HS-5 (cell line): ENCODE measurements at regions not wholly inside any gene's neighbourhood (a gene's known extent, or its start where the extent isn't known, plus 50 kb on each side); places are given as distances from the start of the nearest gene placed in this dataset.
"Not testable (repeated sequence)": the region's sequence is repeated elsewhere in the genome, so short reads cannot be mapped to it uniquely, and the experiment has no call there.

ENCODE experiments used
- DNase-seq: peaks from one replicate; pipeline ENCODE4 v3.0.0-alpha.2; 2012; ENCODE audit warnings: low read depth

DNA sequence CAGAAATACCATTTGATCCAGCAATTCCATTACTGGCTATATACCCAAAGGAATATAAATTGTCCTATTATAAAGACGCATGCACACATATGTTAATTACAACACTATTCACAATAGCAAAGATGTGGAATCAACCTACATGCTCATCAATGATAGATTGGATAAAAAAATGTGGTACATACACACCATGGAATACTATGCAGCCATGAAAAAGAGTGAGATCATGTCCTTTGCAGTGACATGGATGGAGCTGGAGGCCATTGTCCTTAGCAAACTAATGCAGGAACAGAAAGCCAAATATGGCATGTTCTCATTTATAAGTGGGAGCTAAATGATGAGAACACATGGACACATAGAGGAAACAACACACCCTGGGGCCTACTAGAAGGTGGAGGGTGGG lies 78.3 kb upstream of the EED start:
- DNase-seq, result not testable (repeated sequence)

DNA sequence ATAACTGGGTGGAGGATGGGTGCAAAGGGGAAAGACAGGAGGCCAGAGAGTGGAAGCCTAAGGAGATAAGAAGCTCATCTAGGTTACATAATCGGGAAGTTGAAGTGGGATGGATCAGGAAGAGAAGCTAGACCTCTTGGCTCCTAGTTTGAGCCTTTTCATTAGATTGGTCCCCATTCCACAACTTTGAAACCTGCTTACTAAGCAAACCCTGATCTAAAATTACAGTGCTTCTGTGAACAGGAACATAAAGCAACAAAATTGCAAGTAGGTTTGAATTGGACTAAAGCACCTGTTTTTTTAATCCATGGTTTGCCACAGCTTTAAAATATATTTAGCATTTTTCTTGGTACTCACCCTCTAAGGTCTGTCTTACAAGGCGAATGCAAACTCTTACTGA lies 80.4 kb upstream of the EED start:
- no peak for DNase-seq

DNA sequence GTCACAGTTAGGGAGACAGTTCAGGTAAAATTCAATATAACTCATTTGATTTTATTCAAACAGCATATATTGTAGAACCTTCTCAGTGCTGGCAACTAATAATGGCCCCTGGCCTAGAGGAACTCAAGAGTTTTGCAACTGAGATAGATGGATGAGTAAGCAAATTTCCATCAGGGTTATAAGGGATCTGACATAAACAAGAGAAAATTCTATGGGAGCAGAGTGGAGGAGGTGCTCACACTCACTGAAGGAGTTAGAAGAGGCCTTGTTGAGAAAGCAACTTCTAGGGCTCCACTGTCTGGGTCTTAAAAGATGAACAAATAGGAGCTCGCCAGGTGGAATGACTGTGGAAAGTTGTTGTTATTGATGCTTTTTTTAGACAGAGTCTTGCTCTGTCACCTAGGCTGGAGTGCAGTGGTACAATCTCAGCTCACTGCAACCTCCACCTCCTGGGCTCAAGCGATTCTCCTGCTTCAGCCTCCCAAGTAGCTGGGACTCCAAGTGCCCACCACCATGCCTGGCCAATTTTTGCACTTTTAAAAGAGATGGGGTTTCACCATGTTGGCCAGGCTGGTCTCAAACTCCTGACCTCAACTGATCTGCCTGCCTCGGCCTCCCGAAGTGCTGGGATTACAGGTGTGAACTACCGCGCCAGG lies 81.2 kb upstream of the EED start:
- DNase-seq, result not testable (repeated sequence)

DNA sequence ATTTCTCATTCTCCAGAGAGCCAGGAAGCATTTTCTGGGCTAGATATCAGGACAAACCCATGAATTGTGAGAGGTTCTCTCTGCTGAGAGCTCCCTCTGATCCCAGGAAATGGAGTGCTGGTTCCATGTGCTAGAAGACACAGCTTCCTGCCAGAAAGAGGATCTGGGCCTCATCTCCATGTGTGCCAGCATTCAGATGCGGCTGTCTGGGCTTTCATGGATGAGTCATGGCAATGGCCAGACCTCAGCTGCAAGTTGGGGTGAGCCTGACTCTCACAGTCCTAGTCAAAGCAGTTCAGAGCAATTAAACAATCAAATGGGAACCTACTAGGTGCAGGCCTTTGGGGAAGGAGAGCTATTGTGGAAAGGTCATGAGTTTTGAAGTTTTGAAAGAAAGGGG lies 82.3 kb upstream of the EED start:
- peak; percentile 60 for DNase-seq

DNA sequence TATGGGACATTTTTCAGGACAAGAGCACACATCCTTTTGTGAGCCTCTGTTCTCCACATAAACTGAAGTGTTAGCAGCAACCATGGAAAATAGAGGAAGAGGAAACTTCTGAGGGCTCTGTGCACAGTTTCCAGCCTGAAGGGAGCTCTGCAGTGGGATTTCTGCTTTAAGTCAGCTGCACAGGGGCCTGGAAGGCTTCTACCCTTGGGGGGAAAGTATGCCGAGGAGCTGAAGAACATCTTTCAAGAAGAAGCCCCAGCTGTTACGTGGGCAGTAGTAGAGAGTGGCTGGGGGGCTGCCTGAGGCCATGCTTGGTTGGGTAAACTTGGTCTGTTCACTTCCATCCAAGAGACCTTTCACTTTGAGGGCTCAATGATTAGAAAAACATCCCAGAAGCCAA lies 82.7 kb upstream of the EED start:
- no peak for DNase-seq

DNA sequence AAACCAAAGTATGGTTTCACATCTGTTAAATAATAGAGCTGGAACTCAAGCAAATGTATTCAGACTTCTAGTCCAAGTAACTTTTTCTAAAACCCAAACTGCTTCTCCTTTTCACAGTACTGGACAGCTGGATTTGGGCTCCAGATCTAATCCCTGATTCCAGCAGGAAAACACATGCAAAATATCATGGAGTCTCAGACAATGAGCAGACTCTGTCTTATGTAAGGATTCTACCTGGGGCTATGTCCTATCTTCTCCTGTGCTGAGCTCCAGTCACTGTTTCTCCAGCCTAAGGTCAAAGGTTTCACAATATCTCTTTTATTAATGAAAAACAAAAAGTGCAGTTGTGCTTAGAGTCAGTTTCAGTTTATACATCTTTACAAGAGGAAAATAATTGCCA lies 83.2 kb upstream of the EED start:
- no peak for DNase-seq

DNA sequence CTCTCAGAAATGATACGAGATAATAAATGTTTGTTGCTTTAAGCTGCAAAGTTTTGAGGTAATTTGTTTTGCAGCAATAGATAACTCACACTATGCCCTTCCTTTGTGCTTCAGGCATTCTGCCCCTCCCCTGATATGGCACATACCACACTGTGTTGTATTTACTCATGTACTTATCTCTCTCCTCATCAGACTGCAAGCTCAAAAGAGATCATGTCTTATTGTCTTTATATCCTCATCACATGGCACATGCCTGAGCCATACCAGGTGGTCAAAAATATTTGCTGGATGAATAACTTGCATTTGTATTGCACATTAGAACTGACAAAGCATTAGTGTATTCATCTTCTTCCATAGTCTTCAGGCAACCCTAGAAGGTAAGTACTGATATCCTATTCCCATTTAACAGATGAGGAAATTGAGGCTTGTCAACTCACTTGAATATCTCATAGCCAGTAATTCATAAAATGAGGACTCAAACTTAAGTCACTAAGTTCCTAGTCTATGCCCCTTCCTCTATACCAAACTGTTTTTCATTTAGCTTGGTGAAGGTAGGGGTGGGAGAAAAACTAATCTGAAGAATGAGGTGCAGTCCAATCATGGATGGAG lies 83.9 kb upstream of the EED start:
- DNase-seq, result peak; percentile 65

DNA sequence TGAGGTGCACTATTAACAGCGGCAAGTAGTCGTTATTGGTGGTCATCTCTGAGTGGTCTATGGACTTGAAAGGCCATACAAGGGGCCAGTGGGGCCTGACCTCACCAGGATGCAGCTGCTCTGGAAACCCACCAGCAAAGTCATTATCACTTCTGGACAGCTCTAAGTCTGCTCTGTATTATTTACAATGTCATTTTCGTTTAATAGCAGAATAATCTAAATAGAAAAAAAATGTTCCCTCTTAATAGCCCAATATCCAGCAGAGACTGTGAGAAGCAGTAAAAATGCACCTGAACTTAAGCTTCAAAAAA lies 85.0 kb upstream of the EED start:
- DNase-seq, result no peak

DNA sequence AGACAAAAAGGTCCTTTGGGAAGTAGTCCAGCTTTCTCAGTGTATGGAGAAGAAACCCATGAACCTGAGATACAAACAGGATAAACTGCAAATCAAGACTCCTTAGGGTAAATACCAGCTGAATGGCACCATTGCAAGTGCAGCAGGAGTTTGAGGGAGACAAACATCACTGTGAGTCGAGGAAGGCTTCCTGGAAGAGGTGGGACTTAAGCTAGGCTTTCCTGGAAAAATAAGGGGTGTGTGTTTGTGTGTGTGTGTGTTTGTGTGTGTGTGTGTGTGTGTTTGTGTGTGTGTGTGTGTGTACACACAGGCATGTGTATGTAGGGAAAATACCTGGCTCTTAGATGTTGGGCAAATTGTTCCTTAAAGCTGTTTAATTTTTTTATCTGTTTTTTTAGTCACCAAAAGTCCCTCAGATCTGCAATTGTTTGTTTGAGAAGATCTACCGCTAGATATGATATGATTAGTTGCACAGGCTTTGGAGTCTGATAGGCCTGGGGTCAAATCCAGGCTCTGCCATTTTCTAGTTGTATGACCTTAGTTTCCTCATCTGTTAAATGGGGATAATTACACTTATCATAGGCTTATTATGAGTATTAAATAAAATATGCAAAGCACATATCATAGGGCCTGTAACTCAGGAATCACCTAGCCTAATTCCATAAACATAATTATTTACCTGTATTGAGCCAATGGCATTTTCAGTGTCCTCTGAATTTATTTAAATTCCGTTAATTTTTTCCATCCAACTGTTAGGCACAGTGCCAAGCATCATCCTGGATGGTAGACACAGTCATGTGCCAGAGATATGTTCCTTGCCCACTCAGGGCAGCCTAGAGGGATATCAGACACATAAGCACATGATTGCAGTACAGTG lies 85.6 kb upstream of the EED start:
- DNase-seq, result no peak

DNA sequence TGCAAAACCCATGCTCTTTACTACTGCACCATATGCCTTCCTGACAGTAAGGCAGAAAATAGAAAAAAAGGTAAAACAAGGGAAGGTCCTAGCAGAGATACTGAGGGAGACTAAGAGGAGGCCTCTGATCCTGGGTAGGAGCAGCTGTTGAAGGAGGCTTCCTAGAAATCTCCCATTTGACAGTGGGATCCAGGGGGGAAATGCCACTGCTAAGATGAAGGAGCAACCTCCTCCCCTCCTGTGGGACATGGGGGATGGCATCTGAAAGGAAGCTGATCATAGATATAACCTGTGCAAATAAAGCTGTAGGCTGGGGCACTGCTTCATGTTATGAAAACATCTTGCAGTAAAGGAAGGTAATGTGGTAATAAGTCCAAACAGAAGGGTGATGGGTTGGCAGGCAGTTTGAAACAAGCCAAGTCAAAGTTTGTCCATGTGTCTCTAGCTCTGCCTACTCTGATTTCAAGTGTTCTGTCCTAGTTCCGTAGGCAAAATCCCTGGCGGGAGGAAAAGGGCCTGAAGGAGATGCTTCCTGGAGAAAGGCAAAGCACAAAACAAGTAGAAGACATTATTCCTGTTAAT lies 86.7 kb upstream of the EED start:
- DNase-seq, result no peak

DNA sequence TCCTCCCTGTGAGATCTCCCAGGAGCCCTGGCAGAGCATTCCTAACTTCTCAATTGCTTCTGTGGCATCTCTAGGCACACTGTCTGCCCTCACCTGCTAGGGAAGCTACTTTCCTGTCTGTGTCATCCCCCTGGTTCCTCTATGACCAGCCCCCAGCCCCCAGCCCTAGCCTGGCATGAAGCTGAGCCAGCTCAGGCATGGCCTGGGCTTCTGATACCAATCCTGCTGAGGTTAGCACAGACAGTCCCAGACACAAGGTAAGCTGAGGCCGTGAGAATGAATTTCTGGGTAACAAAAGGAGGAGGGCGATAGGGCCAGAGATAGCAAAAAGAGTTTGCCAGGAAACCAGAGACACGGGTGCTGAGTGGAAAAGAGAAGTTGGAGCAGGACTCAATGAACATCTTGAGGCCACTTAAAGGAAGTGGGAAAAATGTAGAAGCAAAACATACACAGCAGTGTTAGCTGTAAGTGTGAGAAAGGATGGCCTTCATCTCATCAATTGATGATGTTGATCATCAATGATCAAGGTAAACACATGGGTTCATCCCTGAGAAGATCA lies 87.6 kb upstream of the PICALM start:
- no peak for DNase-seq

DNA sequence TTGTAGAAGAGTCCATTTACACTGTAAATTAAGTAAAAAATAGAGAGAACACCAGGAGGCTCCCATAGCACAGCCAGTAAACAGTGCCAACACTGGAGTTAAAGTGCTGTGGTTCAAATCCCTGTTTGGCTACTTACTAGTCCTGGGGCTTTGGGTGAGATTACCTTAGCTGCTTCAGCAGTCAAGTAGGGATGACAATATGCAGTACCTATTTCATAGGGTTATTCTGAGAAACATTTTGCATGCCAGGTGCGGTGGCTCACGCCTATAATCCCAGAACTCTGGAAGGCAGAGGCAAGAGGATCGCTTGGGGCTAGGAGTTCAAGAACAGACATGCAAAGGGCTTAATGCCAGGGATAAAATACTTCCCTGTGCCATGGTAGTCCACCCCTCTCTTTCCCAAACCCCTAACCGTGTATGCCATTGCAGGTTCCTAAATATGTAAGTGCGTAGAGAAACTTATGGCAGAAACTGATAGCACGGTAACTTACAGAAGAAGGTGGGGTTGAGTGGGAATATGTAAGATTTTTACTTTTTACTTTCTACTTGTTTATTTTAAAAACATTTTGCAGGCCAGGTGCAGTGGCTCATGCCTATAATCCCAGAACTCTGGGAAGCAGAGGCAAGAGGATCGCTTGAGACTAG lies 86.4 kb upstream of the PICALM start:
- no peak for DNase-seq

DNA sequence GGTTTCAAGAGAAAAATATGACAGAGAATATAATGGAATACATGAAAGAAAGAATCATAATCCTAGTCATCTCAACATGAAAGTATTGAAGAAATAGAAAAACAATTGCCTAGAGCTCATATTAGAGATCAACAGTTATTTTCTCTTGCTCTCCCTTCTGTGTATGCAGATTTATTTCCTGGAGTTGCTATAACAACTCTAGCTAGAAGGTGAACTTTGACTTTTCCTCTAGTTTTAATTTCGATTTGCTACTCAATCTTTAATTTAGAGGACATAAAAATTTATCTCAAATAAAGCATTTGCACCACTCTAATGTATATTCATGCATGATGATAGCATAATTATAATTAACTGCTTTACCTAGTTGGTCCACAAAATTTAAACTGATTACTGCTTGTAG lies 84.6 kb upstream of the PICALM start:
- DNase-seq, result no peak

DNA sequence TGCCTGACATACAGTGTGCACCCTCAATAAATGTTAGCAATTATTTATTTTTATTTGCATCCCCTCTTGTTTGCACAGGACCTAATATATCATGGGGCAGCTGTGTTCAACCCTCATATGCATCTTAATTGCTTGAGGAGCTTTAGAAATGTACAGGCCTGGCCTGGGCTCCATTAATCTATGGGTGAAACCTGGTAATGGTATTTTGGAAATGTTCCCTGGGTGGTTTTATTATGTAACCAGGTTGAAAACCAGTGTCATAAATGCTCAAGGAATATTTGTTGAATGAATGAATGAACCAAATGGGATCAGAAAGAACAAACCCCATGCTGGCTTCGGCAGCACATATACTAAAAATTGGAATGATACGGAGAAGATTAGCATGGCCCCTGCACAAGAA lies 84.0 kb upstream of the PICALM start:
- no peak for DNase-seq

DNA sequence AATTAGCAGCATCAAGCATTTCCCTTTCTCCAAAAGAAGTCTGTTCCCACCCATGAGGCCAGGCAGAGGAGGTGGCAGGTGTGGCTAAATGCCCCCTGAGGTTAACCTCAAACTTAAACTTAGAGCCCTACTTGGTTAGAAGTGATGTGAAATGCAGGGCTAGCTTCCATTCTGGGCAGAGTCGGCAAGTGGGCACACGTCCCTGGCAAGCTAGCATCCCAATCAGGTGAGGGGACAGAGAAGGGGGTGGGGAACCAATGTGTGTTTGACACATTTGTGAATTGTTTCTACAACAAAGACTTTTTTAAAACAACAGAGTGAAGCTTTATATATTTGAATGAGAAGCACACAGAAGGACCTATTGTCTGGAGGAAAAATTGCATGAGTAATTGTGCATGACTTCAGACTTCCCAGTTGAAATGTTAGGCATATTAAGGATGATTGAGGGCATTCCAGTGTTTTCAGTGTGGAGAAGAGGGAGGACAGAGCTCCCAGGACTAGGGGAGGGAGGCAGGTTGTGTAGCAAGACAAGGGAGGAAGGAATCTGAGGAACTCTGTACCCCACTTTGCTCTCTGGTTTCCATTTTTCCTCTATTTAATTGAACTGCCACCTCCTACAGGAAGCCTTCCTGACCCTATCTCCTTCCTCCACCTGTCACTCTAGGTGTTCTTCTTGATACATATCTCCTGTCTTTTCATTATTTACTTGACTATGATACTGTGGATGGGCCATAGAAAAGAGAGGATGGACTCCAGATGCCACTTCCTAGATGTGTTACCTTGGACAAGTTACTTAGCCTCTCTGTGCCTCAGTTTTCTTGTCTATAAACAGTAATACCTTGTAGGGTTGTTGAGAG lies 83.3 kb upstream of the PICALM start:
- no peak for DNase-seq

DNA sequence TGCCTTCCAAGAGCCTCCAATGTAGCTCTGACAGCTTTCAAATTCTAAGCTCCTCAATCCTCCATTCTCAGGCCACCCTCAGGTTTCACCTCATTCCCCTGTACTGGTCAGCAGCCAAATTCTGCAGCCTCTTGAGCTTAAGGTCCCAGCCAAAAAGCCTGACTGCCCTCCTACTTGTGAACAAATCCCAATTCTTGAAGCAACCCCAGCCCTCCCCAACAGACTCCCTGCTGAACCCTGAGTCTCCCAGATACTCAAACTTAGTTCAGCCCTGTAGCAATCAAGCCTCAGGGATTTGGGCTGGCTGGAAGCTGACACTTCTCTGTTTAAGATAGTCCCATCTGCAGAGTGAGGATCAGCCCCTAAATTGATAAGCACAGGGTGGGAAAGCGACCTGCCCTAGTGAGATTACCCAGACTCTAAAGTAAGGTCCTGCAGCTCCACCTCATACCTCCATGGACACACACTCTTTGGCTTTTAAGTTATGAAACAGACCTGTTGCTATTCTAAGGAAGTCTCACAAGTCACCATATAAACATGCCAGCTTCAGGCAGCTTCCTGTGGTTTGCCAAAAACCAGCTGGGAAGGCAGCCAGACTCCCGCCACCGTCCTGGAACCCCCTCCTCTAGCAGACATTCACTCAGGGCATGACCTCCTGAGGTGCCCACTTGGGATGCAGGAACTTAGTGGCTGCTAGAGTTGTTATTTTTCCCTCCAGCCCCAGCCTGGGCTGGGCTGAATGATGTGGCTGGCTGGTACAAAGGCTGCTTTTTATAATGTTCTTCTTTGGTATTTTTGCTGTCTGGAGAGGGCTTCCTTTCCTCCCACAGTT lies 82.5 kb upstream of the PICALM start:
- DNase-seq, result no peak

DNA sequence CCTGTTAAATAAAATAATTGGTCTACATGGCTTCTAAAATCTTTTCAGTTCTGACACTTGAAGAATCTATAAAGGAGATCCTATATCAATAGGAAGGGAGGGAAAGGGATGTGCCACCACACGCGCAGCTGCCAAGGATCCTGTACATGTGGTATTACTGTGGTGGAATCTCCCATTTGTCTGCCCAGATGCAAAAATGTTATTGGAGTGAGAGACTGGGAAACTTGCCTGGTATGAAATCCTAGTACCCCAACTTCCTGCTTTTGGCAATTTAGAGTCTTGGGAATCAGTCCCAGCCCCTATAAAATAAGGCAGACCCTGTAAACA lies 81.9 kb upstream of the PICALM start:
- DNase-seq, result no peak

DNA sequence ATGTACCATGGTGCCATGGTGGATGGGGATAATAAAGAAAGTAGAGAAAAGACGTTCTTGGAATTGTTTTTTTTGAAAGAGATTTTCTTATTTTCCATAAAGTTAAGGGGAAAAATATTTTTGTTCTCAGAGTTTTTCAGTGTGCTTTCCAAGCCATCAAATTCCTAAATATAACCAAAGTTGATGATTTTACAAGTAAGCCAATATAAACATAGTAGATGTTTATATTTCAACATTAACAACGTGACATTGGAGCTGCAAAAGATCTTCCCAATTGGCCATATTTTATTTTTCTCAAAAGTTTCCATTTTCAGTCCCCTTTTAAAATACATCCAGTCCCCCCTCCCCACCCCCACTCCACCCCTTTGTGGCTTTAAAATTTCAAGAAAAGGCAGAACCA lies 80.9 kb upstream of the PICALM start:
- no peak for DNase-seq

DNA sequence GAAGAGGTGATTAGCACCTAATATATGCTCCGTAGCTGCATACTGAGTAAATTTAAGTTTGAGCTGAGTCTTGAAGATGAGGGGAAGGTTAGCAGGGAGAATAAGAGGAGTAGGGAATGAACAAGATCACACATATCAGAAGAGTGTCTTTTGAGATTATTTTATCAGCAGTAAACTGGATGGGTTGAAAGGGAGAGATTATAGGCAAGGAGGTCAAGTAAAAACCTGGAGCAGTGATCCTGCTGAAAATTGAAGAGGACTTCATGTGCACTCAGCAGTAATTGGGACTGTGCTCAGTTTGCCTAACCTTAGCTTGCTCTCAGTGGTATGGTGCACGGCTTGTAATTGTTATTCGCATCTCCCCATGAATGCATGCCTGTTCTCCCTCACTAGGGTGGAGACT lies 79.5 kb upstream of the PICALM start:
- DNase-seq, result no peak

DNA sequence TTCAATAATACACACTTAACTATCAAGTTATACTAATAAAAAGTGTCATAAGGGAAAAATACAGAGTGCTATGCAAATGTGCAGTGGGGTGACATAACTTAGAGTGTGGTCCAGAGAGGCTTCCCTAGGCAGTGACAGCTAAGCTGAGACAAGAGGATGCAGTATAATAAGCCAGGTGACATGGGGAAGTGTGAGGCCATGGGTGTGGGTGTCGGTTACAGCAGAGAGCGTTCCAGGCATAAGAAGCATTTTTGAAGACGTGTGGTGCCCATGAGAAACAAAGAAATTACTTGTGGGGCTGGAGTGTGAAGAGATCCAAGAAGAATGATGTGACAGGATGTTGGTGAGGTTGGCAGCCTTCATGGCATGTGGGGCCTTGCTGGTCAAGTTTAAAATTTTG lies 78.1 kb upstream of the PICALM start:
- DNase-seq, result no peak
